Esophagus muscularis mucosa (tissue), 4 donors: ENCODE measurements at regions not wholly inside any gene's neighbourhood (a gene's known extent, or its start where the extent isn't known, plus 50 kb on each side); places are given as distances from the start of the nearest gene placed in this dataset.

Source experiments
- DNase-seq: peaks from one replicate; pipeline ENCODE4 v3.0.0-alpha.2; 2017; ENCODE audit errors: extremely low spot score
- H3K27ac ChIP-seq, 4 donors: fragments of 200-600 bp; sonication (generic); replicated peaks in 1 of 4; 1 replicate in 3 of 4; 2 replicates in 1 of 4; pipeline ENCODE4 v1.5.1; 2016 to 2019; ENCODE audit warnings: mild to moderate bottlenecking in 1 of 4
- H3K27me3 ChIP-seq, 4 donors: fragments of 200-600 bp; sonication (generic); one replicate each; pipeline versions ENCODE4 v1.5.1 to v1.6.0; 2016 to 2019
- H3K36me3 ChIP-seq, 4 donors: fragments of 200-600 bp; sonication (generic); one replicate each; pipeline ENCODE4 v1.5.1; 2016 to 2019
- H3K4me1 ChIP-seq, 4 donors: fragments of 200-600 bp; sonication (generic); one replicate each; pipeline ENCODE4 v1.5.1; 2016 to 2019
- H3K4me3 ChIP-seq, 4 donors: fragments of 200-600 bp; sonication (generic); 1 replicate in 2 of 4; 2 replicates in 2 of 4; pipeline ENCODE4 v1.5.1; 2016 to 2019; ENCODE audit warnings: mild to moderate bottlenecking in 4 of 4, moderate library complexity in 1 of 4
- H3K9me3 ChIP-seq, 4 donors: fragments of 200-600 bp; sonication (generic); 1 replicate in 3 of 4; 2 replicates in 1 of 4; pipeline ENCODE4 v1.5.1; 2016 to 2019
- CTCF ChIP-seq, 3 experiments: fragments of 200-600 bp in 2 of 3; fragments of 450-650 bp in 1 of 3; sonication (generic) in 2 of 3; IDR thresholded peaks; one replicate each; pipeline ENCODE4 v1.5.1; 2017 to 2019; ENCODE audit warnings: antibody characterized with exemption in 3 of 3, mild to moderate bottlenecking in 2 of 3, moderate library complexity in 1 of 3
- EP300 ChIP-seq: sonication (generic); formaldehyde crosslinking; IDR thresholded peaks from one replicate; pipeline ENCODE4 v1.6.1; 2017; ENCODE audit warnings: antibody characterized with exemption
- POLR2A ChIP-seq: fragments of 450-650 bp; IDR thresholded peaks from one replicate; pipeline ENCODE4 v1.6.1; 2017; ENCODE audit warnings: antibody characterized with exemption, moderate library complexity, mild to moderate bottlenecking, low read depth
- POLR2AphosphoS5 ChIP-seq, 2 donors: sonication (generic); formaldehyde crosslinking; IDR thresholded peaks; one replicate each; pipeline ENCODE4 v1.6.1; 2017; ENCODE audit warnings: antibody characterized with exemption in 2 of 2
- WGBS: methylation state at CpG from one replicate; pipeline ENCODE4 v1.1.5; 2018; 5-methylcytosine and 5-hydroxymethylcytosine counted together
- intact Hi-C: fragments of 100-400 bp; cut with DNase I; formaldehyde crosslinking; loops from one replicate; pipeline ENCODE4 v1.15.1; 2023

GRCh38 chr3:152104847-152105415, 163.8 kb upstream of the MBNL1 start:
- Histone ChIP-seq H3K4me1 (peaks cover 0 to 7% (median 3%) of the 10 kb centered on the region in 4 donors), H3K4me3 (no peak overlapping the region), H3K27ac (no peak overlapping the region), H3K9me3 (no peaks in the 10 kb centered on the region), H3K36me3 (no peaks in the 10 kb centered on the region), H3K27me3 (no peaks in the 10 kb centered on the region)
- 80% methylated on average over 3 of the region's 3 CpGs for WGBS
- intact Hi-C loops = no loop called here
- no peak for TF ChIP-seq CTCF (IDR thresholded peaks at IDR 0.05)
- no peak for TF ChIP-seq POLR2A
- no peak for TF ChIP-seq POLR2AphosphoS5 (IDR thresholded peaks at IDR 0.05)
- no peak for TF ChIP-seq EP300
- no peak for DNase-seq

- H3K4me3 ChIP-seq = no peak overlapping the region
- TF ChIP-seq EP300 = no peak
- no peak for TF ChIP-seq POLR2AphosphoS5 (IDR thresholded peaks at IDR 0.05)
- no peak for TF ChIP-seq POLR2A
- TF ChIP-seq CTCF (IDR thresholded peaks at IDR 0.05) = no peak
- H3K4me1 ChIP-seq = peaks cover 0 to 7% (median 2%) of the 10 kb centered on the region in 4 donors
- H3K27ac ChIP-seq = no peak overlapping the region
- intact Hi-C loops = no loop called here
- 85% methylated on average over 5 of the region's 5 CpGs for WGBS
- DNase-seq = no peak
- H3K36me3 ChIP-seq = no peaks in the 10 kb centered on the region
- H3K27me3 ChIP-seq = no peaks in the 10 kb centered on the region
- H3K9me3 ChIP-seq = no peaks in the 10 kb centered on the region
Observed at GRCh38 chr3:152105446-152105845, 163.3 kb upstream of the MBNL1 start.

GRCh38 chr3:152109038-152109437, 159.7 kb upstream of the MBNL1 start:
- Histone ChIP-seq H3K9me3 (no peaks in the 10 kb centered on the region), H3K4me3 (no peak overlapping the region), H3K36me3 (no peaks in the 10 kb centered on the region), H3K4me1 (peaks cover 0 to 12% (median 3%) of the 10 kb centered on the region in 4 donors), H3K27ac (no peak overlapping the region), H3K27me3 (no peaks in the 10 kb centered on the region)
- TF ChIP-seq POLR2A (no peak), EP300 (no peak)
- intact Hi-C loops = no loop called here
- no peak for DNase-seq

GRCh38 chr3:152113413-152113812, 155.3 kb upstream of the MBNL1 start:
- no peaks in the 10 kb centered on the region for H3K27me3 ChIP-seq
- intact Hi-C loops = no loop called here
- no peak overlapping the region for H3K4me3 ChIP-seq
- H3K27ac ChIP-seq = no peak overlapping the region
- H3K9me3 ChIP-seq = no peaks in the 10 kb centered on the region
- 93% methylated on average over 1 of the region's 1 CpG for WGBS
- TF ChIP-seq CTCF (IDR thresholded peaks at IDR 0.05) (no peak), EP300 (no peak), POLR2AphosphoS5 (IDR thresholded peaks at IDR 0.05) (no peak), POLR2A (no peak)
- no peaks in the 10 kb centered on the region for H3K36me3 ChIP-seq
- DNase-seq = no peak
- H3K4me1 ChIP-seq = peaks cover 0 to 13% (median 0%) of the 10 kb centered on the region in 4 donors

- no peaks in the 10 kb centered on the region for H3K9me3 ChIP-seq
- DNase-seq = no peak
- no peak overlapping the region for H3K4me3 ChIP-seq
- TF ChIP-seq EP300 (no peak), POLR2A (no peak), CTCF (IDR thresholded peaks at IDR 0.05) (no peak), POLR2AphosphoS5 (IDR thresholded peaks at IDR 0.05) (no peak)
- H3K27me3 ChIP-seq = no peaks in the 10 kb centered on the region
- WGBS = 55% methylated on average over 2 of the region's 2 CpGs
- peaks cover 0 to 13% (median 0%) of the 10 kb centered on the region in 4 donors for H3K4me1 ChIP-seq
- no peak overlapping the region for H3K27ac ChIP-seq
- no peaks in the 10 kb centered on the region for H3K36me3 ChIP-seq
- intact Hi-C loops = no loop called here
Observed at GRCh38 chr3:152113992-152114651, 154.6 kb upstream of the MBNL1 start.
